ENCODE measurements at regions not wholly inside any gene's neighbourhood (a gene's known extent, or its start where the extent isn't known, plus 50 kb on each side); places are given as distances from the start of the nearest gene placed in this dataset.

DNA sequence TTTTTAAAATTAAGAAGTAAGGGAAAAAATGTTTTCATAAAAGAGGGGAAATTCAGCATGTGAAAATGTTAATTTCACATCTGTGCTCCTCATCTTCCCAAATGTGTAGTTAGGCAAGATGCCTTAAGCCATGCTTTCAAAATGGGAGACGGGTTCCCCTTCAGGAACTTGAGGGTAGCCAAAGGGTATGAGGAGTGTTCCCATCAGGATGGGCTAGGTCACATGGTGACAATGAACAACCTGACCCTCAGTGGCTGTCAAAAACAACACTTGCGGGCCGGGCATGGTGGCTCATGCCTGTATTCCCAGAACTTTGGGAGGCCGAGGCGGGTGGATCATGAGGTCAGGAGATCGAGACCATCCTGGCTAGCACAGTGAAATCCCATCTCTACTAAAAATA lies 178.0 kb downstream of the ACTL7B start:
- no TSS peak for BruUV-seq (replicated peaks)
- Histone ChIP-seq H3K79me2 (ENCODE audit: control insufficient read depth, insufficient read depth, low read length) (no peaks in the 10 kb centered on the region), H3K27ac (ENCODE audit: insufficient read depth, low read depth, low read length) (no peak overlapping the region), H3K36me3 (ENCODE audit: control insufficient read depth in 2 of 2, extremely low read depth in 1 of 2, insufficient read depth in 2 of 2, low read length in 2 of 2) (no peaks in the 10 kb centered on the region), H3K9ac (replicated peaks; ENCODE audit: extremely low read depth, insufficient read depth, low read length) (no peak overlapping the region), H3K4me2 (ENCODE audit: insufficient read depth, low read length) (no peak overlapping the region), H3K4me3 (replicated peaks in 1 of 3; ENCODE audit: insufficient read depth in 1 of 3, low read depth in 1 of 3, low read length in 3 of 3) (no peak overlapping the region), H3K9me1 (replicated peaks; ENCODE audit: control insufficient read depth, extremely low read depth, insufficient read depth, low read length) (no peaks in the 10 kb centered on the region), H2AFZ (ENCODE audit: low read depth, low read length) (no peak overlapping the region), H4K20me1 (replicated peaks; ENCODE audit: control insufficient read depth, extremely low read depth, insufficient read depth, low read length) (no peaks in the 10 kb centered on the region), H3K9me3 (replicated peaks; ENCODE audit: control insufficient read depth, insufficient read depth, low read length) (no peaks in the 10 kb centered on the region), H3K27me3 (ENCODE audit: control insufficient read depth in 2 of 2, insufficient read depth in 2 of 2, low read length in 2 of 2) (no peaks in the 10 kb centered on the region), H3K4me1 (ENCODE audit: control insufficient read depth, extremely low read depth, insufficient read depth, low read length) (no peaks in the 10 kb centered on the region)
- TF ChIP-seq, protein P1, sequence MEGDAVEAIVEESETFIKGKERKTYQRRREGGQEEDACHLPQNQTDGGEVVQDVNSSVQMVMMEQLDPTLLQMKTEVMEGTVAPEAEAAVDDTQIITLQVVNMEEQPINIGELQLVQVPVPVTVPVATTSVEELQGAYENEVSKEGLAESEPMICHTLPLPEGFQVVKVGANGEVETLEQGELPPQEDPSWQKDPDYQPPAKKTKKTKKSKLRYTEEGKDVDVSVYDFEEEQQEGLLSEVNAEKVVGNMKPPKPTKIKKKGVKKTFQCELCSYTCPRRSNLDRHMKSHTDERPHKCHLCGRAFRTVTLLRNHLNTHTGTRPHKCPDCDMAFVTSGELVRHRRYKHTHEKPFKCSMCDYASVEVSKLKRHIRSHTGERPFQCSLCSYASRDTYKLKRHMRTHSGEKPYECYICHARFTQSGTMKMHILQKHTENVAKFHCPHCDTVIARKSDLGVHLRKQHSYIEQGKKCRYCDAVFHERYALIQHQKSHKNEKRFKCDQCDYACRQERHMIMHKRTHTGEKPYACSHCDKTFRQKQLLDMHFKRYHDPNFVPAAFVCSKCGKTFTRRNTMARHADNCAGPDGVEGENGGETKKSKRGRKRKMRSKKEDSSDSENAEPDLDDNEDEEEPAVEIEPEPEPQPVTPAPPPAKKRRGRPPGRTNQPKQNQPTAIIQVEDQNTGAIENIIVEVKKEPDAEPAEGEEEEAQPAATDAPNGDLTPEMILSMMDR (IDR thresholded peaks at IDR 0.05; ENCODE audit: extremely low read depth in 1 of 2, insufficient read depth in 1 of 2, low read depth in 1 of 2, low read length in 2 of 2), result no peak
- TF ChIP-seq FOS (IDR thresholded peaks at IDR 0.05; ENCODE audit: borderline replicate concordance, insufficient read depth, low read length) (no peak), EZH2 (IDR thresholded peaks at IDR 0.05; ENCODE audit: borderline replicate concordance, low read depth, low read length, severe bottlenecking) (no peak), MYC (IDR thresholded peaks at IDR 0.05; ENCODE audit: low read depth, low read length) (no peak)
- POLR2A ChIA-PET, result no interaction called here
- CTCF ChIA-PET, result no interaction called here
- no peak for FAIRE-seq
- DNase-seq (ENCODE audit: low read depth, low spot score), result no peak
- dilution Hi-C loops (cut with MboI; ENCODE audit: extremely low pct_ligation_motif_present, low sequenced_read_pairs) (no loop called here), intact Hi-C loops (cut with micrococcal nuclease) (no loop called here)

DNA sequence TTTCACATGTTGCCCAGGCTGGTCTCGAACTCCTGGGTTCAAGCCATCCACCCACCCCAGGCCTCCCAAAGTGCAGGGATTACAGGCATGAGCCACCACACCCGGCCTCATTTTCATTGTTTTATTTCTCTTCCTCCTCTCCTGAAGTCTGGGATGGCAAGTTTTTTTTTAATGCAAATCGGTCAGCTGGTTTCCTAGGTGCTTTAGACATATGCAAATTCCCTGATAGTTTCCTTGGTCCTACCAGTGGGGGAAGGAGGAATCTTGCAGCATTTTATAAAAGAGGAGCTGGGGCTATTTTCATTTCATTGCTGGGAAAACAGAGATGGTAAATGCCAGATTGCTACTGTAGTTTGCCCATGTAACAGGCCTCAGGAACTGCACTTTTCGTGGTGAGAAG lies 179.4 kb downstream of the ACTL7B start:
- ChIA-PET POLR2A (no interaction called here), CTCF (no interaction called here)
- no peak overlapping the region for H3K4me2 ChIP-seq (ENCODE audit: insufficient read depth, low read length)
- FAIRE-seq (no peak), DNase-seq (ENCODE audit: low read depth, low spot score) (no peak)
- TF ChIP-seq POLR2A (IDR thresholded peaks at IDR 0.05; ENCODE audit: low read depth, low read length) (no peak), MYC (IDR thresholded peaks at IDR 0.05; ENCODE audit: low read depth, low read length) (no peak), JUN (IDR thresholded peaks at IDR 0.05; ENCODE audit: borderline replicate concordance, insufficient read depth, insufficient read length, low read depth) (no peak), FOS (IDR thresholded peaks at IDR 0.05; ENCODE audit: borderline replicate concordance, insufficient read depth, low read length) (no peak)
- TF ChIP-seq, protein P1 (IDR thresholded peaks at IDR 0.05; ENCODE audit: extremely low read depth in 1 of 2, insufficient read depth in 1 of 2, low read depth in 1 of 2, low read length in 2 of 2), result no peak
- H4K20me1 ChIP-seq (replicated peaks; ENCODE audit: control insufficient read depth, extremely low read depth, insufficient read depth, low read length), result no peaks in the 10 kb centered on the region
- H3K79me2 ChIP-seq (ENCODE audit: control insufficient read depth, insufficient read depth, low read length), result no peaks in the 10 kb centered on the region
- no peaks in the 10 kb centered on the region for H3K9me3 ChIP-seq (replicated peaks; ENCODE audit: control insufficient read depth, insufficient read depth, low read length)
- no peaks in the 10 kb centered on the region for H3K4me1 ChIP-seq (ENCODE audit: control insufficient read depth, extremely low read depth, insufficient read depth, low read length)
- no TSS peak for BruUV-seq (replicated peaks)
- H3K27me3 ChIP-seq (ENCODE audit: control insufficient read depth in 2 of 2, insufficient read depth in 2 of 2, low read length in 2 of 2), result no peaks in the 10 kb centered on the region
- H3K9me1 ChIP-seq (replicated peaks; ENCODE audit: control insufficient read depth, extremely low read depth, insufficient read depth, low read length), result no peaks in the 10 kb centered on the region
- no peak overlapping the region for H3K4me3 ChIP-seq (replicated peaks in 1 of 3; ENCODE audit: insufficient read depth in 1 of 3, low read depth in 1 of 3, low read length in 3 of 3)
- intact Hi-C loops (cut with micrococcal nuclease) (no loop called here), dilution Hi-C loops (cut with MboI; ENCODE audit: extremely low pct_ligation_motif_present, low sequenced_read_pairs) (no loop called here)
- H3K27ac ChIP-seq (ENCODE audit: insufficient read depth, low read depth, low read length), result no peak overlapping the region
- no peak overlapping the region for H3K9ac ChIP-seq (replicated peaks; ENCODE audit: extremely low read depth, insufficient read depth, low read length)
- H2AFZ ChIP-seq (ENCODE audit: low read depth, low read length), result no peak overlapping the region
- H3K36me3 ChIP-seq (ENCODE audit: control insufficient read depth in 2 of 2, extremely low read depth in 1 of 2, insufficient read depth in 2 of 2, low read length in 2 of 2), result no peaks in the 10 kb centered on the region

Measured in endothelial cell of umbilical vein (primary cell).